ENCODE measurements at regions not wholly inside any gene's neighbourhood (a gene's known extent, or its start where the extent isn't known, plus 50 kb on each side); places are given as distances from the start of the nearest gene placed in this dataset.

DNA sequence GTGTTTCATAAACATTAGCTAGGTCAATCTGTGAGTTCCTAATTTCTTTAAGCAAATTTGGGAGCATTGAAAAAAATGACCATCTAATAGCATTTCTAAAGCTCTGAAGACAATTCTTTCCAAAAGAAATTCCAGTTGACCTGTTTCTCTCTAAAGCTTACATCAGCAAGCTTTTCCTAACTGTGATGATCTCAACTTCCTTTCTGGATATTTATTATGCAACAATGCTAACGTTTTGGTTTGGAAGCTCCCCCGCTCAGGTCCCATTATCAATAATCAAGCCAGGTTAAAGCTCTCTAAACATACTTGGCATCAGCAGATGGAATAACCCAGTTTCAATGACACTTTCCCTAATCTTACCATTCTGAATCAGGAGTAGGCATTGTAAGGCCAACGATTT is 196.3 kb upstream of the TANK start:
- TF ChIP-seq, protein P1, sequence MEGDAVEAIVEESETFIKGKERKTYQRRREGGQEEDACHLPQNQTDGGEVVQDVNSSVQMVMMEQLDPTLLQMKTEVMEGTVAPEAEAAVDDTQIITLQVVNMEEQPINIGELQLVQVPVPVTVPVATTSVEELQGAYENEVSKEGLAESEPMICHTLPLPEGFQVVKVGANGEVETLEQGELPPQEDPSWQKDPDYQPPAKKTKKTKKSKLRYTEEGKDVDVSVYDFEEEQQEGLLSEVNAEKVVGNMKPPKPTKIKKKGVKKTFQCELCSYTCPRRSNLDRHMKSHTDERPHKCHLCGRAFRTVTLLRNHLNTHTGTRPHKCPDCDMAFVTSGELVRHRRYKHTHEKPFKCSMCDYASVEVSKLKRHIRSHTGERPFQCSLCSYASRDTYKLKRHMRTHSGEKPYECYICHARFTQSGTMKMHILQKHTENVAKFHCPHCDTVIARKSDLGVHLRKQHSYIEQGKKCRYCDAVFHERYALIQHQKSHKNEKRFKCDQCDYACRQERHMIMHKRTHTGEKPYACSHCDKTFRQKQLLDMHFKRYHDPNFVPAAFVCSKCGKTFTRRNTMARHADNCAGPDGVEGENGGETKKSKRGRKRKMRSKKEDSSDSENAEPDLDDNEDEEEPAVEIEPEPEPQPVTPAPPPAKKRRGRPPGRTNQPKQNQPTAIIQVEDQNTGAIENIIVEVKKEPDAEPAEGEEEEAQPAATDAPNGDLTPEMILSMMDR (conservative IDR thresholded peaks at IDR 0.05): no peak
- H3K27ac ChIP-seq: no peak overlapping the region

DNA sequence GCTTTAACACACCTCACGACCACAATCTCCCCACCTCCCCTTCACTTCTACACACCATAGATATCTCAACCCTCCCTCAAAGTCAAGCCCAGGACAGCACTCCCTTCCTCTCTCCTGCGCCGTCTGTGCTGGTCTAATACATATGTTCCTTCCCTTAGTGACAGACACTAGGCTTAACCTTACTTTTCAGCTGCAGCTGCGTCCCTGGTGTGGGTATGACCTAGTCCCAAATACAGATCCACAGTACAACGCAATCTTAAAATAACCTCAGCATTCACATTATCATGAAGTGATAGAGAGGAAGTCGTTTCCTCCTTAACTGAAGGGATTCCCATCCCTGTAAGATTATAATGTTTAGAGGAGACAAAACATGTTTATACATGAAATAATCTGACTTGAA is 192.7 kb upstream of the TANK start:
- no peak overlapping the region for H3K27ac ChIP-seq

DNA sequence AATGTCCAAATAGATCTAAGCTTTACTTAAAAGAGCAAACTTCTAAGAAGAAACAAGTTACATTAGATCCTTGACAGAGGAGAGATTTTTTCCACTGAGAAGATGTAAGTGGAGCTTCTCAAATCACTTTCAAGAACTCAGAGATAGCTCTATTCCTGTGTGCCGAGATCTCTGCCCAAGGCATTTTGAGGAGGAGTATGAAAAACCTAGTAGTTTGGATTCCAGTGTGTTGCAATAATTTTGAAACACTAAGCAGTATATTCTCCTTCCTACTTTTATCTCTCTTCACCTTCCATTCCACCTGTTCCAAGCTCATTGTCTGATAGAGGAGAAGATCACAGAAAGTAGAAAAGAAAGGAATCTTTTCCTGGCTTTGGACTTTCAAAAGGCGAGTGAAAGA is 192.0 kb upstream of the TANK start:
- no peak overlapping the region for H3K27ac ChIP-seq
- TF ChIP-seq, protein P1 (conservative IDR thresholded peaks at IDR 0.05): no peak

More for the DNA sequence above, 192.7 kb upstream of the TANK start:
- TF ChIP-seq, protein P1 (conservative IDR thresholded peaks at IDR 0.05): no peak

DNA sequence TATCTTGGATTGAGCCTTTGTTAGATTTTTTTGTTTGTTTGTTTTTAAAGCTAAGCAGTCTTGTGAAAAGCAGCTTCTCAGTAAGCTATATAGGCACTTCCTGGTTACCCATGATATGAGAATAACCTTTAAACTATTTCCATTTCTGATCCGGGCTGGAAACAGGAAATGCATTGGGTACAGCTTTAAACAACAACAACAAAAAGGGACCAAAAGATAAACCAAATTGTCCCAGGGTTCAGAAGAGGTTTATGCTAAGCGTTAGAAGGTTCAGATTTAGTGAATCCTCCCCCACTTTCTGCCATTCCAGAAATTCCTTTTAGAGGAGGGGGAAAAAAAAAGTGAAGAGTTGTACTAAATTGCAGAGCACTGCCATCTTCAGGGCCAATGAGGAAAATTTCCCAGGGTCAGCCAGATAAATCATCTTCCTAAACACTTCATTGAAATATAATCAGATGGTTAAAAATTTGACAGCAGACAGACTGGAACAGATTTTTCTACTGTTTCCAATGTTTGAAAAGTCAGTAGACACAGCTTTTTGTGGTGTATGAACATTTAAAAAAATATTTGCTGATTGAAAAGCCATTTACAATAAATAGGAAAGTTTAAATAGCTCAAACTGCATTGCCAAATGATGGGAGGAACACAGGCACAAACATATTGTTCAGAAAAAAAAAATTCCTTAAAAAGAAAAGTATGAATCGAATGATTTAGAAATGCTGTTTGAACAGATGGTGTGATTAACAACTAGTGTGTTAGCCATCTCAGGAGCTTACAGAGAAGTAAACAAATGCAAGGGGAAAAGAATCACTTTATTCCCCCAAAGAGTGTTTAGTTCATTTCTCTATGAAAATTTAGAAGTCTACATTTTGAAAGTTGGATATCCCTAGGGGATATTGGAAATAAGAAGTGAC is 189.9 kb upstream of the TANK start:
- TF ChIP-seq, protein P1 (conservative IDR thresholded peaks at IDR 0.05): peak; percentile 90
- peak overlapping the region; percentile 56 for H3K27ac ChIP-seq

DNA sequence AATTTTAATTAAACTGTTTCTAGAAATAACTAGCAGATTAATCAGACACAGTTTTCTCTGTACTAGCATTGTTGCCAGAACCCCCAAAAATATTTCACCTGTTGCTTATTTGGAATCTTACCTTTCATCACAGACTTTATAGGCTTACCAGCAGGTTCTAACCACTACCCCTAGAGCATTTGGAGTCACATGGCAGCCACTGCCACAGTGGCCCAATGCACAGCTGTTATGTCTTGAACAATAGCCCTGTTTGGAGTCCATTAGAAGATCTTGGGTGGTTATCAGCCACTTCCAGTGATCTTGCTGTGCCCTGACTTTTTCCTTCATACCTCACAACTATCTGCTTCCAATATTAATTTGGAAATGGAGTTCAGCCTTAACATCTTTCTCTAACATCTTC is 186.2 kb upstream of the TANK start:
- TF ChIP-seq, protein P1 (conservative IDR thresholded peaks at IDR 0.05): no peak
- no peak overlapping the region for H3K27ac ChIP-seq

DNA sequence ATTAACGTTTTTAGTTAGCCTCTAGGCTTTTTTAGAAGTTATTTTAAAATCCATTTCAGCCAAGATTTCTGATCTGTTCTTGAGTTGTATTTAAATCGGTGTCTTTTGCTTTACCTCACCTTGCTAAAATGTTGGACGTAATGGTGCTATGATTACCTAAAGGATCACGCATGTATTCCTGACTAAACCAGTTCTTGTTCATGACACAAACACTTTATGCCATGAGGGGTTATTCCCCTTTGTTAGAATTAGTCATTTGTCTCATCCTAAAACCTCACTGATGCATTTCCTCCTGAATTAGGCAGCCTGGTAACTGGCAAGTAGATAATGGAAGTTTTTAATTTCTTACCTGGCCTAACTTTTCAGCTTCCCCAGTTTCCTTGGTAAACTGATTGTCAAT is 185.4 kb upstream of the TANK start:
- no peak overlapping the region for H3K27ac ChIP-seq
- TF ChIP-seq, protein P1 (conservative IDR thresholded peaks at IDR 0.05): no peak

DNA sequence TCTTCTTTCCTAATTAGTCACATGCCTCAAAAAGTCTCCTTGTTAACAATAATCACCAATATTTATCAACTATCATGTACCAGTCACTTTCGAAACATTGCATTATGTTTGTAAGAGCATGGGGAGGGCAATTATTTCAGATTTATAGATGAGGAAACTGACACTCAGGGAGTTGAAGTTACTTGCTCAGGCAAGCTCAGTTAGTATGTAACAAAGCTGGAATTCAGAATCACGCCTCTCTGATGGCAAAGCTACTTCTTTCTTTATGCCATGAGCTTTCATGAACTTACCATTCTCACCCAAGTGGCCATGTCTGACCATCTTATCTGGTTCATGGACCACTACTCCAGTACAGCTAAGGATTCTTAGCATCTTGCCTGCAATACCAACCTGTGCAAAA is 183.4 kb upstream of the TANK start:
- TF ChIP-seq, protein P1 (conservative IDR thresholded peaks at IDR 0.05): no peak
- no peak overlapping the region for H3K27ac ChIP-seq
